Liver (tissue), 3 donors: ENCODE measurements at regions not wholly inside any gene's neighbourhood (a gene's known extent, or its start where the extent isn't known, plus 50 kb on each side); places are given as distances from the start of the nearest gene placed in this dataset.

Source experiments
- ATF3 ChIP-seq: IDR thresholded peaks from 2 replicates; pipeline ENCODE4 v1.6.1; 2016; ENCODE audit warnings: antibody characterized with exemption
- CTCF ChIP-seq: fragments of 150-350 bp; IDR thresholded peaks from 2 replicates; pipeline ENCODE4 v1.5.1; 2017; ENCODE audit warnings: improper control_type of control experiment, low read depth, low read length; ENCODE audit not compliant: missing input control
- FOXA1 ChIP-seq: IDR thresholded peaks from 2 replicates; pipeline ENCODE4 v1.6.1; 2016; ENCODE audit warnings: antibody characterized with exemption
- FOXA2 ChIP-seq: IDR thresholded peaks from 2 replicates; pipeline ENCODE4 v1.6.1; 2016; ENCODE audit warnings: antibody characterized with exemption
- GABPA ChIP-seq, 2 donors: IDR thresholded peaks in 1 of 2; conservative IDR thresholded peaks in 1 of 2; 2 replicates each; pipeline ENCODE4 v1.6.1; 2016; ENCODE audit warnings: antibody characterized with exemption in 2 of 2, mild to moderate bottlenecking in 1 of 2, moderate library complexity in 1 of 2
- MAX ChIP-seq: IDR thresholded peaks from 2 replicates; pipeline ENCODE4 v1.6.1; 2016; ENCODE audit warnings: antibody characterized with exemption
- RAD21 ChIP-seq, 2 donors: IDR thresholded peaks; 2 replicates each; pipeline ENCODE4 v1.6.1; 2016; ENCODE audit warnings: antibody characterized with exemption in 2 of 2, mild to moderate bottlenecking in 2 of 2
- REST ChIP-seq: IDR thresholded peaks from 2 replicates; pipeline ENCODE4 v1.6.1; 2016; ENCODE audit warnings: antibody characterized with exemption, mild to moderate bottlenecking
- SP1 ChIP-seq: IDR thresholded peaks from 2 replicates; pipeline ENCODE4 v1.6.1; 2018; ENCODE audit warnings: antibody characterized with exemption, mild to moderate bottlenecking
- TAF1 ChIP-seq: conservative IDR thresholded peaks from 2 replicates; pipeline ENCODE4 v1.6.1; 2016; ENCODE audit warnings: antibody characterized with exemption, mild to moderate bottlenecking
- YY1 ChIP-seq: IDR thresholded peaks from 2 replicates; pipeline ENCODE4 v1.6.1; 2016; ENCODE audit warnings: antibody characterized with exemption, mild to moderate bottlenecking
- donor health status: healthy.
- donor health status: healthy.

GRCh38 chr3:95327478-95327877 lies 1264.6 kb downstream of the NSUN3 start:
- TF ChIP-seq CTCF (no peak), TAF1 (no peak), REST (no peak), FOXA1 (no peak), ATF3 (no peak), MAX (no peak), FOXA2 (no peak), RAD21 (IDR thresholded peaks at IDR 0.05) (no peak), SP1 (no peak), GABPA (IDR thresholded peaks at IDR 0.05 in 1 of 2, conservative IDR thresholded peaks at IDR 0.05 in 1 of 2) (no peak), YY1 (no peak)
